WTC11 (cell line): ENCODE measurements at regions not wholly inside any gene's neighbourhood (a gene's known extent, or its start where the extent isn't known, plus 50 kb on each side); places are given as distances from the start of the nearest gene placed in this dataset.

Experiments used
- ATAC-seq: fragments of 200-7000 bp; cut with Tn5 transposase; 2 replicates; pipeline ENCODE4 v1.10.0; 2021; ENCODE audit warnings: mild to moderate bottlenecking, moderate library complexity
- CTCF ChIA-PET: fragments of 300-600 bp; sonication (Branson Sonifier 250); formaldehyde crosslinking; loops from one replicate; lab custom pipeline; 2021; ENCODE audit warnings: antibody characterized with exemption; lab: Charles Lee
- POLR2A ChIA-PET: fragments of 350-600 bp; sonication (Branson Sonifier 250); formaldehyde crosslinking; loops from one replicate; lab custom pipeline; 2021; ENCODE audit warnings: antibody characterized with exemption; lab: Charles Lee
- DNase-seq: peaks from one replicate; pipeline ENCODE4 v3.0.0; 2021; ENCODE audit warnings: low spot score
- H3K27ac Mint-ChIP-seq: 2 replicates; pipeline ENCODE4 v1.8.0; 2021; ENCODE audit warnings: mixed read lengths
- H3K27me3 Mint-ChIP-seq: 2 replicates; pipeline ENCODE4 v1.8.0; 2021; ENCODE audit warnings: low read depth, mild to moderate bottlenecking, moderate library complexity, mixed read lengths
- H3K36me3 Mint-ChIP-seq: 2 replicates; pipeline ENCODE4 v1.8.0; 2021; ENCODE audit warnings: mixed read lengths
- H3K4me1 Mint-ChIP-seq: 2 replicates; pipeline ENCODE4 v1.8.0; 2022; ENCODE audit warnings: mixed read lengths
- H3K4me3 Mint-ChIP-seq: 2 replicates; pipeline ENCODE4 v1.8.0; 2021; ENCODE audit warnings: mild to moderate bottlenecking, moderate library complexity, mixed read lengths
- H3K9me3 Mint-ChIP-seq: 2 replicates; pipeline ENCODE4 v1.8.0; 2021; ENCODE audit warnings: mixed read lengths
- ATF3 ChIP-seq: sonication (generic); formaldehyde crosslinking; conservative IDR thresholded peaks from 2 replicates; pipeline ENCODE4 v1.8.1; 2022; ENCODE audit warnings: mild to moderate bottlenecking, missing genetic modification reagents
- CREB1 ChIP-seq: sonication (generic); formaldehyde crosslinking; IDR thresholded peaks from 2 replicates; pipeline ENCODE4 v1.8.0; 2023; ENCODE audit warnings: mild to moderate bottlenecking, missing genetic modification reagents
- CREM ChIP-seq: sonication (generic); formaldehyde crosslinking; IDR thresholded peaks from 2 replicates; pipeline ENCODE4 v1.8.1; 2022; ENCODE audit warnings: mild to moderate bottlenecking, missing genetic modification reagents, moderate library complexity
- ESRRA ChIP-seq: sonication (generic); formaldehyde crosslinking; IDR thresholded peaks from 2 replicates; pipeline ENCODE4 v1.8.1; 2022; ENCODE audit warnings: mild to moderate bottlenecking, missing genetic modification reagents, borderline replicate concordance
- FOXJ3 ChIP-seq: sonication (generic); formaldehyde crosslinking; IDR thresholded peaks from 2 replicates; pipeline ENCODE4 v1.9.0; 2021; ENCODE audit warnings: missing genetic modification reagents, mild to moderate bottlenecking, borderline replicate concordance
- FOXP1 ChIP-seq: sonication (generic); formaldehyde crosslinking; IDR thresholded peaks from 2 replicates; pipeline ENCODE4 v1.8.0; 2022; ENCODE audit warnings: missing genetic modification reagents, mild to moderate bottlenecking, moderate library complexity, borderline replicate concordance
- JUN ChIP-seq: sonication (generic); formaldehyde crosslinking; IDR thresholded peaks from 2 replicates; pipeline ENCODE4 v1.8.0; 2023; ENCODE audit warnings: mild to moderate bottlenecking, missing genetic modification reagents
- NR1H2 ChIP-seq: sonication (generic); formaldehyde crosslinking; IDR thresholded peaks from 2 replicates; pipeline ENCODE4 v1.9.0; 2021; ENCODE audit warnings: mild to moderate bottlenecking, moderate library complexity, missing genetic modification reagents
- TEAD4 ChIP-seq: sonication (generic); formaldehyde crosslinking; IDR thresholded peaks from 2 replicates; pipeline ENCODE4 v1.8.0; 2022; ENCODE audit warnings: mild to moderate bottlenecking, missing genetic modification reagents
- USF2 ChIP-seq: sonication (generic); formaldehyde crosslinking; IDR thresholded peaks from 2 replicates; pipeline ENCODE4 v1.8.1; 2023; ENCODE audit warnings: mild to moderate bottlenecking, missing genetic modification reagents, moderate library complexity
- ZBTB21 ChIP-seq: sonication (generic); formaldehyde crosslinking; IDR thresholded peaks from 2 replicates; pipeline ENCODE4 v1.8.1; 2023; ENCODE audit warnings: mild to moderate bottlenecking, missing genetic modification reagents, borderline replicate concordance
- ZNF512 ChIP-seq: sonication (generic); formaldehyde crosslinking; IDR thresholded peaks from 2 replicates; pipeline ENCODE4 v1.8.1; 2022; ENCODE audit warnings: missing genetic modification reagents, borderline replicate concordance
- TF ChIP-seq, protein P1 (sequence below): sonication (generic); formaldehyde crosslinking; IDR thresholded peaks from 2 replicates; pipeline ENCODE4 v1.8.0; 2022; ENCODE audit warnings: mild to moderate bottlenecking, missing genetic modification reagents
- TF ChIP-seq, protein P2 (sequence below): sonication (generic); formaldehyde crosslinking; IDR thresholded peaks from 2 replicates; pipeline ENCODE4 v1.8.1; 2023; ENCODE audit warnings: mild to moderate bottlenecking, missing genetic modification reagents, moderate library complexity
- TF ChIP-seq, protein P3 (sequence below): fragments of 250-450 bp; sonication (Bioruptor Pico); IDR thresholded peaks from 2 replicates; pipeline ENCODE4 v1.9.0; 2021; ENCODE audit warnings: mild to moderate bottlenecking
- TF ChIP-seq, protein P4 (sequence below): fragments of 250-450 bp; sonication (Bioruptor Pico); conservative IDR thresholded peaks from 2 replicates; pipeline ENCODE4 v1.9.0; 2021; ENCODE audit warnings: mild to moderate bottlenecking
- TF ChIP-seq, protein P5 (sequence below): sonication (generic); formaldehyde crosslinking; IDR thresholded peaks from 2 replicates; pipeline ENCODE4 v1.8.1; 2022; ENCODE audit warnings: mild to moderate bottlenecking, missing genetic modification reagents, moderate library complexity, borderline replicate concordance

GRCh38 chr16:73163238-73163815 is 115.4 kb upstream of the ZFHX3 start:
- H3K4me1 Mint-ChIP-seq = peaks cover 7% of the 10 kb centered on the region
- peaks cover 5% of the 10 kb centered on the region; the same call in 1 of the 2 replicates for H3K9me3 Mint-ChIP-seq
- H3K36me3 Mint-ChIP-seq = no peaks in the 10 kb centered on the region
- no peak overlapping the region for H3K4me3 Mint-ChIP-seq
- peaks cover 5% of the 10 kb centered on the region for H3K27me3 Mint-ChIP-seq
- POLR2A ChIA-PET = no interaction called here
- H3K27ac Mint-ChIP-seq = no peak overlapping the region
- no peak for ATAC-seq
- TF ChIP-seq FOXJ3 (CRISPR knock-in tag) (no peak), TEAD4 (no peak), ZNF512 (CRISPR knock-in tag) (no peak), JUN (CRISPR knock-in tag) (no peak), ATF3 (CRISPR knock-in tag) (no peak)
- TF ChIP-seq, protein P1, sequence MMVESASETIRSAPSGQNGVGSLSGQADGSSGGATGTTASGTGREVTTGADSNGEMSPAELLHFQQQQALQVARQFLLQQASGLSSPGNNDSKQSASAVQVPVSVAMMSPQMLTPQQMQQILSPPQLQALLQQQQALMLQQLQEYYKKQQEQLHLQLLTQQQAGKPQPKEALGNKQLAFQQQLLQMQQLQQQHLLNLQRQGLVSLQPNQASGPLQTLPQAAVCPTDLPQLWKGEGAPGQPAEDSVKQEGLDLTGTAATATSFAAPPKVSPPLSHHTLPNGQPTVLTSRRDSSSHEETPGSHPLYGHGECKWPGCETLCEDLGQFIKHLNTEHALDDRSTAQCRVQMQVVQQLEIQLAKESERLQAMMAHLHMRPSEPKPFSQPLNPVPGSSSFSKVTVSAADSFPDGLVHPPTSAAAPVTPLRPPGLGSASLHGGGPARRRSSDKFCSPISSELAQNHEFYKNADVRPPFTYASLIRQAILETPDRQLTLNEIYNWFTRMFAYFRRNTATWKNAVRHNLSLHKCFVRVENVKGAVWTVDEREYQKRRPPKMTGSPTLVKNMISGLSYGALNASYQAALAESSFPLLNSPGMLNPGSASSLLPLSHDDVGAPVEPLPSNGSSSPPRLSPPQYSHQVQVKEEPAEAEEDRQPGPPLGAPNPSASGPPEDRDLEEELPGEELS (CRISPR knock-in tag) = no peak
- TF ChIP-seq, protein P2, sequence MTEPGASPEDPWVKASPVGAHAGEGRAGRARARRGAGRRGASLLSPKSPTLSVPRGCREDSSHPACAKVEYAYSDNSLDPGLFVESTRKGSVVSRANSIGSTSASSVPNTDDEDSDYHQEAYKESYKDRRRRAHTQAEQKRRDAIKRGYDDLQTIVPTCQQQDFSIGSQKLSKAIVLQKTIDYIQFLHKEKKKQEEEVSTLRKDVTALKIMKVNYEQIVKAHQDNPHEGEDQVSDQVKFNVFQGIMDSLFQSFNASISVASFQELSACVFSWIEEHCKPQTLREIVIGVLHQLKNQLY (CRISPR knock-in tag) = no peak
- TF ChIP-seq, protein P3, sequence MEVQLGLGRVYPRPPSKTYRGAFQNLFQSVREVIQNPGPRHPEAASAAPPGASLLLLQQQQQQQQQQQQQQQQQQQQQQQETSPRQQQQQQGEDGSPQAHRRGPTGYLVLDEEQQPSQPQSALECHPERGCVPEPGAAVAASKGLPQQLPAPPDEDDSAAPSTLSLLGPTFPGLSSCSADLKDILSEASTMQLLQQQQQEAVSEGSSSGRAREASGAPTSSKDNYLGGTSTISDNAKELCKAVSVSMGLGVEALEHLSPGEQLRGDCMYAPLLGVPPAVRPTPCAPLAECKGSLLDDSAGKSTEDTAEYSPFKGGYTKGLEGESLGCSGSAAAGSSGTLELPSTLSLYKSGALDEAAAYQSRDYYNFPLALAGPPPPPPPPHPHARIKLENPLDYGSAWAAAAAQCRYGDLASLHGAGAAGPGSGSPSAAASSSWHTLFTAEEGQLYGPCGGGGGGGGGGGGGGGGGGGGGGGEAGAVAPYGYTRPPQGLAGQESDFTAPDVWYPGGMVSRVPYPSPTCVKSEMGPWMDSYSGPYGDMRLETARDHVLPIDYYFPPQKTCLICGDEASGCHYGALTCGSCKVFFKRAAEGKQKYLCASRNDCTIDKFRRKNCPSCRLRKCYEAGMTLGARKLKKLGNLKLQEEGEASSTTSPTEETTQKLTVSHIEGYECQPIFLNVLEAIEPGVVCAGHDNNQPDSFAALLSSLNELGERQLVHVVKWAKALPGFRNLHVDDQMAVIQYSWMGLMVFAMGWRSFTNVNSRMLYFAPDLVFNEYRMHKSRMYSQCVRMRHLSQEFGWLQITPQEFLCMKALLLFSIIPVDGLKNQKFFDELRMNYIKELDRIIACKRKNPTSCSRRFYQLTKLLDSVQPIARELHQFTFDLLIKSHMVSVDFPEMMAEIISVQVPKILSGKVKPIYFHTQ (CRISPR knock-in tag) = no peak
- CTCF ChIA-PET = interaction anchor here (0.5 to 1.1 kb wide), 2 partner anchors 19 to 513 kb away, joined by 4 to 6 read pairs; no protein-coding TSS in a partner anchor
- no peak for DNase-seq

- no peaks in the 10 kb centered on the region for H3K36me3 Mint-ChIP-seq
- no peak for ATAC-seq
- peaks cover 7% of the 10 kb centered on the region for H3K4me1 Mint-ChIP-seq
- no peaks in the 10 kb centered on the region; the same call in 1 of the 2 replicates for H3K27me3 Mint-ChIP-seq
- POLR2A ChIA-PET = no interaction called here
- peaks cover 6% of the 10 kb centered on the region; the same call in 1 of the 2 replicates for H3K9me3 Mint-ChIP-seq
- H3K4me3 Mint-ChIP-seq = no peak overlapping the region
- no peak for DNase-seq
- H3K27ac Mint-ChIP-seq = no peak overlapping the region
- CTCF ChIA-PET = interaction anchor here (1.7 kb wide), 1 partner anchor 14 kb away, joined by 11 read pairs; no protein-coding TSS in a partner anchor
- TF ChIP-seq NR1H2 (CRISPR knock-in tag) = no peak
- no peak for TF ChIP-seq USF2
- TF ChIP-seq FOXP1 (CRISPR knock-in tag) = no peak
- TF ChIP-seq, protein P4, sequence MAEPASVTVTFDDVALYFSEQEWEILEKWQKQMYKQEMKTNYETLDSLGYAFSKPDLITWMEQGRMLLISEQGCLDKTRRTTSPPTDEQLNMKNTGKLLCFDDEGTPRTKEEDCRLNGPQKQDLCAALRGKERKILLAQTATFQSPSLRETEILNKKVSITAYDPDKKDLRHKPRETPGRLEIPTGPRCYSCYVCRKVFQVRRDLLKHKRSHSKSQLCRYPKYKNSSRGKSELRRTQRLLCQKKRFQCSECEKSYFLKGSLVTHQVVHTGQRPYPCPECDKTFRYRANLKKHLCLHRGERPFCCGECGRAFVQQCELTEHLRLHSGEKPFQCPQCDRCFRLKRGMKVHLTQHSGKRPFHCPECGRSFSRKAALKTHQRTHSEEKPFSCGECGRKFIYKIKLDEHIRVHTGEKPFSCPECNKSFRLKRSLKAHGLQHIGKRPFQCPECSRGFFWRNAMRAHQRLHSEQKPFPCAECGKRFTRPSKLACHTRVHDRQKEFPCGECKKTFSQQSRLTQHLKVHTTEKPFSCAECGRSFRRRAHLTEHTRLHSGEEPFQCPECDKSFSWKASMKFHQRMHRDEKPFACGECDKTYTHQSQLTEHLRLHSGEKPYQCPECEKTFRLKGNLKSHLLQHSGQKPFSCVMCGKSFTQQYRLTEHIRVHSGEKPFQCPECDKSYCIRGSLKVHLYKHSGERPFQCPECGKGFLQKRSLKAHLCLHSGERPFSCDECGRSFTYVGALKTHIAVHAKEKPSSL (CRISPR knock-in tag) = no peak
- TF ChIP-seq FOXJ3 (CRISPR knock-in tag) = no peak
- TF ChIP-seq, protein P5, sequence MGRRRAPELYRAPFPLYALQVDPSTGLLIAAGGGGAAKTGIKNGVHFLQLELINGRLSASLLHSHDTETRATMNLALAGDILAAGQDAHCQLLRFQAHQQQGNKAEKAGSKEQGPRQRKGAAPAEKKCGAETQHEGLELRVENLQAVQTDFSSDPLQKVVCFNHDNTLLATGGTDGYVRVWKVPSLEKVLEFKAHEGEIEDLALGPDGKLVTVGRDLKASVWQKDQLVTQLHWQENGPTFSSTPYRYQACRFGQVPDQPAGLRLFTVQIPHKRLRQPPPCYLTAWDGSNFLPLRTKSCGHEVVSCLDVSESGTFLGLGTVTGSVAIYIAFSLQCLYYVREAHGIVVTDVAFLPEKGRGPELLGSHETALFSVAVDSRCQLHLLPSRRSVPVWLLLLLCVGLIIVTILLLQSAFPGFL = no peak
- no peak for TF ChIP-seq CREB1 (CRISPR knock-in tag)
- no peak for TF ChIP-seq ZBTB21 (CRISPR knock-in tag)
- no peak for TF ChIP-seq CREM (CRISPR knock-in tag)
- TF ChIP-seq ESRRA (CRISPR knock-in tag) = no peak
Measured at GRCh38 chr16:73161977-73162376, 114.0 kb upstream of the ZFHX3 start.
